Trophoblast cell (in vitro differentiated cells and primary cell): ENCODE measurements at regions not wholly inside any gene's neighbourhood (a gene's known extent, or its start where the extent isn't known, plus 50 kb on each side); places are given as distances from the start of the nearest gene placed in this dataset.

Experiments
- DNase-seq, 2 donors: peaks; one replicate each; pipeline ENCODE4 v3.0.0-alpha.2; 2016
- H2AFZ ChIP-seq: 2 replicates; pipeline ENCODE4 v1.6.1; 2013; ENCODE audit warnings: low read length, moderate library complexity, mild to moderate bottlenecking; ENCODE audit not compliant: insufficient read depth, poor library complexity
- H2AK5ac ChIP-seq: 2 replicates; pipeline ENCODE4 v1.6.1; 2013; ENCODE audit warnings: mild to moderate bottlenecking, low read length
- H2BK120ac ChIP-seq: 2 replicates; pipeline ENCODE4 v1.6.1; 2013; ENCODE audit warnings: low read length, mild to moderate bottlenecking, moderate library complexity; ENCODE audit not compliant: insufficient read depth, poor library complexity
- H2BK12ac ChIP-seq: 2 replicates; pipeline ENCODE4 v1.6.1; 2013; ENCODE audit warnings: mild to moderate bottlenecking, low read length, moderate library complexity
- H2BK5ac ChIP-seq: 2 replicates; pipeline ENCODE4 v1.6.1; 2013; ENCODE audit warnings: low read length, low read depth, moderate library complexity, mild to moderate bottlenecking; ENCODE audit not compliant: poor library complexity
- H3K14ac ChIP-seq: 2 replicates; pipeline ENCODE4 v1.6.1; 2013; ENCODE audit warnings: mild to moderate bottlenecking, low read length
- H3K18ac ChIP-seq: 2 replicates; pipeline ENCODE4 v1.6.1; 2013; ENCODE audit warnings: mild to moderate bottlenecking, low read length
- H3K23ac ChIP-seq: 2 replicates; pipeline ENCODE4 v1.6.1; 2013; ENCODE audit warnings: low read length
- H3K27ac ChIP-seq: 2 replicates; pipeline ENCODE4 v1.5.1; 2013; ENCODE audit warnings: low read depth, mild to moderate bottlenecking, inconsistent platforms, low read length, moderate library complexity
- H3K27me3 ChIP-seq: 2 replicates; pipeline ENCODE4 v1.6.1; 2013; ENCODE audit warnings: inconsistent platforms, mild to moderate bottlenecking, low read length, moderate library complexity; ENCODE audit not compliant: insufficient read depth
- H3K36me3 ChIP-seq, 2 experiments: 1 replicate in 1 of 2; 2 replicates in 1 of 2; pipeline ENCODE4 v1.6.1; 2013; ENCODE audit warnings: low read length in 2 of 2, mild to moderate bottlenecking in 2 of 2, moderate library complexity in 1 of 2; ENCODE audit not compliant: insufficient read depth in 2 of 2, control insufficient read depth in 1 of 2
- H3K4ac ChIP-seq: 2 replicates; pipeline ENCODE4 v1.6.1; 2013; ENCODE audit warnings: low read depth, mild to moderate bottlenecking, low read length, moderate library complexity
- H3K4me1 ChIP-seq, 2 experiments: 1 replicate in 1 of 2; 2 replicates in 1 of 2; pipeline ENCODE4 v1.6.1; 2013; ENCODE audit warnings: low read length in 2 of 2, mild to moderate bottlenecking in 2 of 2, moderate library complexity in 1 of 2; ENCODE audit not compliant: insufficient read depth in 2 of 2, control insufficient read depth in 1 of 2
- H3K4me2 ChIP-seq: 2 replicates; pipeline ENCODE4 v1.6.1; 2013; ENCODE audit warnings: inconsistent platforms, mild to moderate bottlenecking, low read length, moderate library complexity
- H3K4me3 ChIP-seq: 2 replicates; pipeline ENCODE4 v1.5.1; 2013; ENCODE audit warnings: mild to moderate bottlenecking, low read depth, low read length, inconsistent platforms
- H3K79me1 ChIP-seq: one replicate; pipeline ENCODE4 v1.6.1; 2013; ENCODE audit warnings: low read length
- H3K79me2 ChIP-seq: 2 replicates; pipeline ENCODE4 v1.6.1; 2013; ENCODE audit warnings: low read length, mild to moderate bottlenecking; ENCODE audit not compliant: control insufficient read depth, insufficient read depth, poor library complexity
- H3K9ac ChIP-seq: 2 replicates; pipeline ENCODE4 v1.6.1; 2013; ENCODE audit warnings: mild to moderate bottlenecking, low read length
- H3K9me3 ChIP-seq: 2 replicates; pipeline ENCODE4 v1.6.1; 2013; ENCODE audit warnings: low read depth, mild to moderate bottlenecking, control low read depth, inconsistent platforms, low read length; ENCODE audit not compliant: insufficient read depth
- H4K12ac ChIP-seq: 2 replicates; pipeline ENCODE4 v1.6.1; 2013; ENCODE audit warnings: low read depth, mild to moderate bottlenecking, low read length, moderate library complexity
- H4K8ac ChIP-seq: 2 replicates; pipeline ENCODE4 v1.6.1; 2013; ENCODE audit warnings: low read depth, mild to moderate bottlenecking, low read length, moderate library complexity
- H4K91ac ChIP-seq: one replicate; pipeline ENCODE4 v1.6.1; 2013; ENCODE audit warnings: low read depth, mild to moderate bottlenecking, low read length, moderate library complexity
- WGBS: extraction: QIAGEN DNeasy Blood & Tissue Kit; methylation state at CpG from one replicate; pipeline ENCODE4 v1.1.7; 2013; ENCODE audit warnings: missing lambda C conversion rate; ENCODE audit not compliant: insufficient read length, insufficient coverage; ENCODE audit errors: extremely low coverage; 5-methylcytosine and 5-hydroxymethylcytosine counted together

DNA sequence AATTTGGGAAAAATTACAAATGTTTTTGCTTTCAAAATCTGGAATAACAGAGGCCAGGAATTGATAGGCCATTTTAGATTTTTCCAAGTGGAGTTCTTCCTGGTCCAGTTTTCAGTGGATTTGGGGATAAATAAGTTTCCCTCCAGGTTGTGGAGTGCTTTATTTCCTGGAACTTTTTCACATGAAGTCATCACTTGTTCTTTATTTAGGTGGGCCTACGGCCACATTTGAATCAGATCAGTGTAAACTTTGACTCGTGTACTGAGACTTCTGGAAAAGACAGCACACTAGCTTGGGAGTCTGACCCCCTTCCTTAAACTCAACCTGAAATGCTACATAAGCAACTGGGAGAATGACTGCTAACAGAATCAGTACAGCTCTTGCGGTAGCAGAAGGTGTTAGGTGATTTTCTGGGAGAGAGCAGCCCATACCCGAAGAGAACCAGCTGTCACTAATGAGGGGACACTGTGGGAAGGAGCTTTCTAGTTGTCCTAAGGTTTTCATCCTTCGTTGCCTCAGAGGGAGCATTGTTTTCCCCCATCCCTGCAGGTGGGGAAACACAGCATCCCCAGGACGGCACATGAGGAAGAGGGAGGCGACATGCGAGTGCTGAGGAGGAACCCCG is 235.2 kb upstream of the FAT1 start:
- H3K4me2 ChIP-seq, result no peak overlapping the region
- no peak overlapping the region for H3K27ac ChIP-seq
- H3K23ac ChIP-seq, result no peak overlapping the region
- no peaks in the 10 kb centered on the region for H3K4me1 ChIP-seq
- no CpG with 5 or more reads among the region's 9 CpGs for WGBS
- H3K18ac ChIP-seq, result no peak overlapping the region
- no peak overlapping the region for H2BK12ac ChIP-seq
- H3K9me3 ChIP-seq, result no peaks in the 10 kb centered on the region
- no peak overlapping the region for H4K91ac ChIP-seq
- H3K36me3 ChIP-seq, result no peaks in the 10 kb centered on the region
- no peak overlapping the region for H2AK5ac ChIP-seq
- no peak overlapping the region for H3K4ac ChIP-seq
- no peak overlapping the region for H3K4me3 ChIP-seq
- H3K79me2 ChIP-seq, result no peaks in the 10 kb centered on the region
- H2AFZ ChIP-seq, result no peak overlapping the region
- H4K12ac ChIP-seq, result no peak overlapping the region
- H3K27me3 ChIP-seq, result no peaks in the 10 kb centered on the region
- DNase-seq, result no peak
- no peak overlapping the region for H2BK5ac ChIP-seq
- H3K9ac ChIP-seq, result no peak overlapping the region
- no peak overlapping the region for H3K14ac ChIP-seq
- no peak overlapping the region for H2BK120ac ChIP-seq
- no peaks in the 10 kb centered on the region for H3K79me1 ChIP-seq
- H4K8ac ChIP-seq, result no peak overlapping the region

DNA sequence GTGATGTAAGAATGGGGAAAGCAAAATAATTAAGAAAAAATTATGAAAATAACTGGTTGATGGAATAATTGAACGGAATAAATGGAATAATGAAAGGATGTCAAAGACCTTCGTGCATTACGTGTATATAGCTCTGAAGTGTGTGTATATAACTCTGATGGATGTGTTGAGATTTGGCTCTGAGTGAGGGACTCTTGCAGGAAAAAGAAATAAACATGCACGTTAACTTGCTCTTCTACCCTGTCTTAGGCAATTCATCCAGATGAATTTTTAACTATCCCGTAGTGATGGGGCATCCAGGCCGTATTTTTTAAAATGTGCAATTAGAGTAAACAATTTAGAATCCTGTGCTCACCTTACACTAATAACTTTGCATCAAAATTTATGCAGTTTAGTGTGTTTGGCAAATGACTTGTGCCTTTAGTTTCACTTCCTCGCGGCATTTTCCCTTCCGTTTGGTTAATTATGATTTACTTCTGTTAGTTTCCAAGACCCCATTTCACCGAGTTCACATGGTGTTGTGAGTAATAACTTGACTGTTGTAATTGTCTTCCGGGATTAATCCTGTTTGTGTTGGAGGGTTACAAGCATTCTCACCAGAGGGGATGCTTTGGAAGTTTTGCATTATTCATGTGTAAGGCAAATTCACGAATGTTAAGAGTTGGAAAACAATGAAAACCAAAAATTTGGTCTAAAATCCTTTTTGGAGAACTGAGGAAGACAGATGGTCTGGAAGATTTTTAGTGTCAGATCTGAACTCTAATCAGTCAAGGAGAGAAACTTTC is 256.5 kb upstream of the FAT1 start:
- H4K91ac ChIP-seq, result no peak overlapping the region
- H3K79me2 ChIP-seq, result no peaks in the 10 kb centered on the region
- no peak overlapping the region for H3K4me2 ChIP-seq
- H3K9ac ChIP-seq, result no peak overlapping the region
- no peak overlapping the region for H2BK120ac ChIP-seq
- no peak overlapping the region for H3K23ac ChIP-seq
- no peak overlapping the region for H4K12ac ChIP-seq
- H3K14ac ChIP-seq, result no peak overlapping the region
- no peak for DNase-seq
- no peak overlapping the region for H2AK5ac ChIP-seq
- no peaks in the 10 kb centered on the region for H3K27me3 ChIP-seq
- no peak overlapping the region for H2AFZ ChIP-seq
- no peaks in the 10 kb centered on the region for H3K4me1 ChIP-seq
- H3K4me3 ChIP-seq, result no peak overlapping the region
- no peak overlapping the region for H2BK12ac ChIP-seq
- H3K27ac ChIP-seq, result no peak overlapping the region
- H3K9me3 ChIP-seq, result no peaks in the 10 kb centered on the region
- H3K79me1 ChIP-seq, result no peaks in the 10 kb centered on the region
- no peak overlapping the region for H3K4ac ChIP-seq
- WGBS, result 100% methylated on average over 2 of the region's 12 CpGs
- H3K18ac ChIP-seq, result no peak overlapping the region
- H2BK5ac ChIP-seq, result no peak overlapping the region
- H4K8ac ChIP-seq, result no peak overlapping the region
- no peaks in the 10 kb centered on the region for H3K36me3 ChIP-seq

DNA sequence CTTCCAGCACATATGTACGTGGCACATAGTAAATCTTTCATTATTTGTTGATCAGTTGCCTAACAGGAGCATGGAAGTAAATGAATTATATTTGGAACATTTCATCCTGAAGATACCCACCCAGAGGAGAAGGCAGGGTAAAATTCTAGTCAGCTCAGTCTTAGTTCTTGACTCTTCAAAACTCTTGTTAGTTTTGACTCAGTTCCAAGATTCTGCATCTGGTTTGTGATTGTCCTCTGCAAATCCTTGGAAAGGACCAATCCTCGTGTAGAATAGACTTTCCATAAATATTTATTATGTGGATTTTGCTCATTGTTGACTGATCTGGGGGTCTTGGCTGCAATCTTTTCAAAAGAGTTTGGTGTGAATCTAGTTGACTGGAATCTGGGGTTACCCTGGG is 257.5 kb upstream of the FAT1 start:
- H3K14ac ChIP-seq, result no peak overlapping the region
- no peak overlapping the region for H3K4me3 ChIP-seq
- no peak overlapping the region for H3K23ac ChIP-seq
- no peak overlapping the region for H2AFZ ChIP-seq
- no peak overlapping the region for H4K12ac ChIP-seq
- H3K4me1 ChIP-seq, result no peaks in the 10 kb centered on the region
- no peak overlapping the region for H4K91ac ChIP-seq
- no CpG with 5 or more reads among the region's 2 CpGs for WGBS
- no peak for DNase-seq
- H2BK5ac ChIP-seq, result no peak overlapping the region
- no peaks in the 10 kb centered on the region for H3K36me3 ChIP-seq
- H3K79me2 ChIP-seq, result no peaks in the 10 kb centered on the region
- no peaks in the 10 kb centered on the region for H3K27me3 ChIP-seq
- H2BK120ac ChIP-seq, result no peak overlapping the region
- H3K27ac ChIP-seq, result no peak overlapping the region
- H3K9me3 ChIP-seq, result no peaks in the 10 kb centered on the region
- no peak overlapping the region for H4K8ac ChIP-seq
- H2AK5ac ChIP-seq, result no peak overlapping the region
- H3K9ac ChIP-seq, result no peak overlapping the region
- H2BK12ac ChIP-seq, result no peak overlapping the region
- no peak overlapping the region for H3K4ac ChIP-seq
- no peak overlapping the region for H3K18ac ChIP-seq
- no peaks in the 10 kb centered on the region for H3K79me1 ChIP-seq
- H3K4me2 ChIP-seq, result no peak overlapping the region

DNA sequence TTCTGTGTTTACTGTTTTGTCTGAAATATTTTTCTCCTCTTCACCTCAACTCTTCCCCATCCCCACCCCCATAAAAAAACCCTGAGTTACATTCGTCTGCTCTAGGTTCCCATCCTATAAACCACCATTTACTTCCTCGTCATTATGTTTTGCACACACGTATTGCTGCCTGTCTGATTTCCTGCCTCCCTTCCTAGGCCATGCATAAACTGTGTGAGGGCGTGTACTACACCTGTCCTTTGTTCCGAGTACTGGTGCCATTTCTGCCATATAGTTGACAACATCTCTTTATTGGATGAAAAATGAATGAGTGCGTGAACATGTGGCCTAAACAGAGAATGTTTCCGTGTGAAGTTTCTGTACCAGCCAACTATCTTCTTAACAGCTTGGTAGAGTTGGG is 258.5 kb upstream of the FAT1 start:
- Histone ChIP-seq H4K12ac (no peak overlapping the region), H3K27ac (no peak overlapping the region), H3K79me2 (no peaks in the 10 kb centered on the region), H2AK5ac (no peak overlapping the region), H2AFZ (no peak overlapping the region), H3K9ac (no peak overlapping the region), H3K36me3 (no peaks in the 10 kb centered on the region), H4K8ac (no peak overlapping the region), H4K91ac (no peak overlapping the region), H3K27me3 (no peaks in the 10 kb centered on the region), H2BK5ac (no peak overlapping the region), H2BK120ac (no peak overlapping the region), H3K23ac (no peak overlapping the region), H3K14ac (no peak overlapping the region), H2BK12ac (no peak overlapping the region), H3K4ac (no peak overlapping the region), H3K79me1 (no peaks in the 10 kb centered on the region), H3K9me3 (no peaks in the 10 kb centered on the region), H3K18ac (no peak overlapping the region), H3K4me2 (no peak overlapping the region), H3K4me3 (no peak overlapping the region), H3K4me1 (no peaks in the 10 kb centered on the region)
- WGBS, result no CpG with 5 or more reads among the region's 7 CpGs
- DNase-seq, result no peak
